AG04450 (cell line): ENCODE measurements at regions not wholly inside any gene's neighbourhood (a gene's known extent, or its start where the extent isn't known, plus 50 kb on each side); places are given as distances from the start of the nearest gene placed in this dataset.

Experiments used
- CTCF ChIA-PET: fragments of 300-600, 350-600 bp; formaldehyde crosslinking; extraction: SDS; loops from one replicate; lab custom pipeline; 2022; ENCODE audit warnings: antibody characterized with exemption, inconsistent platforms; lab: Charles Lee
- POLR2A ChIA-PET: fragments of 350-600 bp; formaldehyde crosslinking; extraction: SDS; loops from one replicate; lab custom pipeline; 2021; ENCODE audit warnings: antibody characterized with exemption, inconsistent platforms; lab: Yijun Ruan, JAX
- DNase-seq: peaks from one replicate; pipeline ENCODE4 v3.0.0-alpha.2; 2011; ENCODE audit warnings: low read depth, low spot score
- H3K27ac ChIP-seq: one replicate; pipeline ENCODE4 v1.5.1; 2012; ENCODE audit warnings: low read depth, low read length, control low read depth
- H3K27me3 ChIP-seq: one replicate; pipeline ENCODE4 v1.6.0; 2012; ENCODE audit warnings: low read length; ENCODE audit not compliant: control insufficient read depth, insufficient read depth
- H3K4me3 ChIP-seq: 2 replicates; pipeline ENCODE4 v1.5.1; 2011; ENCODE audit warnings: mild to moderate bottlenecking, low read depth, low read length, control low read depth
- H3K9me3 ChIP-seq: 2 replicates; pipeline ENCODE4 v1.5.1; 2012; ENCODE audit warnings: low read length; ENCODE audit not compliant: control insufficient read depth, insufficient read depth
- CTCF ChIP-seq: IDR thresholded peaks from 2 replicates; pipeline ENCODE4 v1.5.1; 2011; ENCODE audit warnings: low read depth, low read length, control low read depth, inconsistent platforms

- H3K27me3 ChIP-seq: no peaks in the 10 kb centered on the region
- no peaks in the 10 kb centered on the region; the same call in 1 of the 2 replicates for H3K9me3 ChIP-seq
- H3K27ac ChIP-seq: no peak overlapping the region
- ChIA-PET CTCF (no interaction called here), POLR2A (no interaction called here)
- H3K4me3 ChIP-seq: no peak overlapping the region
- TF ChIP-seq CTCF: no peak
- DNase-seq: no peak
Measured at GRCh38 chr4:148561467-148561866, 119.3 kb upstream of the NR3C2 start.

- POLR2A ChIA-PET: no interaction called here
- CTCF ChIA-PET: no interaction called here
- H3K9me3 ChIP-seq: peaks cover under 1% of the 10 kb centered on the region; the same call in 1 of the 2 replicates
- no peak for DNase-seq
- no peak overlapping the region for H3K4me3 ChIP-seq
- H3K27me3 ChIP-seq: no peaks in the 10 kb centered on the region
- TF ChIP-seq CTCF: no peak
- H3K27ac ChIP-seq: no peak overlapping the region
Measured at GRCh38 chr4:148557793-148558192, 115.6 kb upstream of the NR3C2 start.

- Histone ChIP-seq H3K27ac (no peak overlapping the region), H3K4me3 (no peak overlapping the region), H3K27me3 (no peaks in the 10 kb centered on the region), H3K9me3 (peaks cover 7% of the 10 kb centered on the region)
- ChIA-PET CTCF (no interaction called here), POLR2A (no interaction called here)
- no peak for DNase-seq
- no peak for TF ChIP-seq CTCF
Measured at GRCh38 chr4:148550788-148551187, 108.6 kb upstream of the NR3C2 start.

- Histone ChIP-seq H3K27me3 (no peaks in the 10 kb centered on the region), H3K9me3 (no peaks in the 10 kb centered on the region), H3K4me3 (no peak overlapping the region), H3K27ac (no peak overlapping the region)
- CTCF ChIA-PET: no interaction called here
- DNase-seq: no peak
- no peak for TF ChIP-seq CTCF
- POLR2A ChIA-PET: no interaction called here
Measured at GRCh38 chr4:148542922-148543623, 100.9 kb upstream of the NR3C2 start.

- Histone ChIP-seq H3K27me3 (no peaks in the 10 kb centered on the region), H3K9me3 (peaks cover 4% of the 10 kb centered on the region), H3K4me3 (no peak overlapping the region), H3K27ac (no peak overlapping the region)
- TF ChIP-seq CTCF: no peak
- DNase-seq: no peak
- POLR2A ChIA-PET: no interaction called here
- CTCF ChIA-PET: no interaction called here
Measured at GRCh38 chr4:148540622-148541326, 98.6 kb upstream of the NR3C2 start.
